ENCODE measurements at regions not wholly inside any gene's neighbourhood (a gene's known extent, or its start where the extent isn't known, plus 50 kb on each side); places are given as distances from the start of the nearest gene placed in this dataset.
"Not testable (repeated sequence)": the region's sequence is repeated elsewhere in the genome, so short reads cannot be mapped to it uniquely, and the experiment has no call there.

- TF ChIP-seq CTCF, POLR2A (IDR thresholded peaks at IDR 0.05): not testable (repeated sequence)
These were observed 205.6 kb downstream of the OTOP1 start for GRCh38 chr4:4021161-4021560.
